ENCODE measurements at regions not wholly inside any gene's neighbourhood (a gene's known extent, or its start where the extent isn't known, plus 50 kb on each side); places are given as distances from the start of the nearest gene placed in this dataset.

- DNase-seq (ENCODE audit: low read depth), result no peak
These were observed 318.1 kb upstream of the NECTIN3 start for GRCh38 chr3:110753516-110753915.

- no peak for DNase-seq (ENCODE audit: low read depth)
These were observed 317.3 kb upstream of the NECTIN3 start for GRCh38 chr3:110754212-110754916.

GRCh38 chr3:110755345-110755744 is 316.3 kb upstream of the NECTIN3 start:
- no peak for DNase-seq (ENCODE audit: low read depth)

- no peak for DNase-seq (ENCODE audit: low read depth)
These were observed 314.9 kb upstream of the NECTIN3 start for GRCh38 chr3:110756705-110757104.

GRCh38 chr3:110758208-110758607 is 313.4 kb upstream of the NECTIN3 start:
- DNase-seq (ENCODE audit: low read depth), result no peak

- no peak for DNase-seq (ENCODE audit: low read depth)
These were observed 304.5 kb upstream of the NECTIN3 start for GRCh38 chr3:110767156-110767555.

GRCh38 chr3:110767838-110768237 is 303.8 kb upstream of the NECTIN3 start:
- no peak for DNase-seq (ENCODE audit: low read depth)

- DNase-seq (ENCODE audit: low read depth), result no peak
These were observed 298.1 kb upstream of the NECTIN3 start for GRCh38 chr3:110773413-110773954.

GRCh38 chr3:110774496-110775265 is 296.9 kb upstream of the NECTIN3 start:
- no peak for DNase-seq (ENCODE audit: low read depth)

GRCh38 chr3:110779581-110779980 is 292.0 kb upstream of the NECTIN3 start:
- DNase-seq (ENCODE audit: low read depth), result no peak

GRCh38 chr3:110783541-110783940 is 288.1 kb upstream of the NECTIN3 start:
- no peak for DNase-seq (ENCODE audit: low read depth)

- DNase-seq (ENCODE audit: low read depth), result no peak
These were observed 282.8 kb upstream of the NECTIN3 start for GRCh38 chr3:110788794-110789193.

GRCh38 chr3:110789315-110789714 is 282.3 kb upstream of the NECTIN3 start:
- no peak for DNase-seq (ENCODE audit: low read depth)

- no peak for DNase-seq (ENCODE audit: low read depth)
These were observed 281.0 kb upstream of the NECTIN3 start for GRCh38 chr3:110790631-110791030.

- no peak for DNase-seq (ENCODE audit: low read depth)
These were observed 279.5 kb upstream of the NECTIN3 start for GRCh38 chr3:110791995-110792686.

GRCh38 chr3:110793611-110794010 is 278.0 kb upstream of the NECTIN3 start:
- no peak for DNase-seq (ENCODE audit: low read depth)

- DNase-seq (ENCODE audit: low read depth), result no peak
These were observed 276.5 kb upstream of the NECTIN3 start for GRCh38 chr3:110795163-110795562.

- no peak for DNase-seq (ENCODE audit: low read depth)
These were observed 272.3 kb upstream of the NECTIN3 start for GRCh38 chr3:110799271-110799670.

- DNase-seq (ENCODE audit: low read depth), result no peak
These were observed 266.8 kb upstream of the NECTIN3 start for GRCh38 chr3:110804856-110805255.

- no peak for DNase-seq (ENCODE audit: low read depth)
These were observed 264.7 kb upstream of the NECTIN3 start for GRCh38 chr3:110806924-110807323.

GRCh38 chr3:110808630-110809029 is 263.0 kb upstream of the NECTIN3 start:
- DNase-seq (ENCODE audit: low read depth), result no peak

GRCh38 chr3:110810356-110810755 is 261.3 kb upstream of the NECTIN3 start:
- no peak for DNase-seq (ENCODE audit: low read depth)

GRCh38 chr3:110811050-110811449 is 260.6 kb upstream of the NECTIN3 start:
- DNase-seq (ENCODE audit: low read depth), result no peak

All from stimulated activated CD8-positive, alpha-beta memory T cell treated with anti-CD3 and anti-CD28 coated beads, Interleukin-4, amount 100 ng/mL, for 24 hours (primary cell).